ENCODE measurements at regions not wholly inside any gene's neighbourhood (a gene's known extent, or its start where the extent isn't known, plus 50 kb on each side); places are given as distances from the start of the nearest gene placed in this dataset.

DNA sequence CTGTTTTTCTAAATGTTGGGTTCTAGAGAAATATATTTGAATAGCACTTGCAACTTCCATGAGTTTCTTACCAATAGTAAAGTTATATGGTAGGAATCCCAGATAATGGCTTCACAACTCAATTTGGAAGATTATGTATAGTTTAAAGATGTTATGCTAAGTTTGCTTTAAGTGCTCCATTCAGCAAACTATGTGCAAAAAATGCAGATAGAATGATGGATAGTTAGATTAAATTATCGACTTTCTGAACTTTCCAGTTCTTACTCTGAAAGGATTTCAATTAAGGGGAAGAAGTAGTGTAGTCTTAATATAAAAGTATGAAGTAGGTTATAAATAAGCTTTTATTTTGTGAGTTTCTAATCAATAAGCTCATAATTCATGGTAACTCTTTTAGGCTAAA is 60.7 kb upstream of the NFKB1 start:
- TF ChIP-seq, protein P1, sequence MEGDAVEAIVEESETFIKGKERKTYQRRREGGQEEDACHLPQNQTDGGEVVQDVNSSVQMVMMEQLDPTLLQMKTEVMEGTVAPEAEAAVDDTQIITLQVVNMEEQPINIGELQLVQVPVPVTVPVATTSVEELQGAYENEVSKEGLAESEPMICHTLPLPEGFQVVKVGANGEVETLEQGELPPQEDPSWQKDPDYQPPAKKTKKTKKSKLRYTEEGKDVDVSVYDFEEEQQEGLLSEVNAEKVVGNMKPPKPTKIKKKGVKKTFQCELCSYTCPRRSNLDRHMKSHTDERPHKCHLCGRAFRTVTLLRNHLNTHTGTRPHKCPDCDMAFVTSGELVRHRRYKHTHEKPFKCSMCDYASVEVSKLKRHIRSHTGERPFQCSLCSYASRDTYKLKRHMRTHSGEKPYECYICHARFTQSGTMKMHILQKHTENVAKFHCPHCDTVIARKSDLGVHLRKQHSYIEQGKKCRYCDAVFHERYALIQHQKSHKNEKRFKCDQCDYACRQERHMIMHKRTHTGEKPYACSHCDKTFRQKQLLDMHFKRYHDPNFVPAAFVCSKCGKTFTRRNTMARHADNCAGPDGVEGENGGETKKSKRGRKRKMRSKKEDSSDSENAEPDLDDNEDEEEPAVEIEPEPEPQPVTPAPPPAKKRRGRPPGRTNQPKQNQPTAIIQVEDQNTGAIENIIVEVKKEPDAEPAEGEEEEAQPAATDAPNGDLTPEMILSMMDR (IDR thresholded peaks at IDR 0.05), result no peak
- TF ChIP-seq POLR2AphosphoS5 (IDR thresholded peaks at IDR 0.05; ENCODE audit: low read depth, low read length), result no peak
- no peak for TF ChIP-seq SIN3A (IDR thresholded peaks at IDR 0.05; ENCODE audit: borderline replicate concordance, insufficient read depth, low read depth, low read length)
